WTC11 (cell line): ENCODE measurements at regions not wholly inside any gene's neighbourhood (a gene's known extent, or its start where the extent isn't known, plus 50 kb on each side); places are given as distances from the start of the nearest gene placed in this dataset.

Source experiments
- FOXP1 ChIP-seq: sonication (generic); formaldehyde crosslinking; IDR thresholded peaks from 2 replicates; pipeline ENCODE4 v1.8.0; 2022; ENCODE audit warnings: missing genetic modification reagents, mild to moderate bottlenecking, moderate library complexity, borderline replicate concordance
- TF ChIP-seq, protein P1 (sequence below): fragments of 200-600 bp; IDR thresholded peaks from 2 replicates; pipeline ENCODE4 v1.8.0; 2022; ENCODE audit warnings: antibody characterized with exemption
- TF ChIP-seq, protein P2 (sequence below): sonication (generic); formaldehyde crosslinking; IDR thresholded peaks from 2 replicates; pipeline ENCODE4 v1.8.0; 2022; ENCODE audit warnings: mild to moderate bottlenecking, missing genetic modification reagents
- TF ChIP-seq, protein P3 (sequence below): sonication (generic); formaldehyde crosslinking; conservative IDR thresholded peaks from 2 replicates; pipeline ENCODE4 v1.8.1; 2023; ENCODE audit warnings: mild to moderate bottlenecking, low read depth, missing genetic modification reagents, moderate library complexity

DNA sequence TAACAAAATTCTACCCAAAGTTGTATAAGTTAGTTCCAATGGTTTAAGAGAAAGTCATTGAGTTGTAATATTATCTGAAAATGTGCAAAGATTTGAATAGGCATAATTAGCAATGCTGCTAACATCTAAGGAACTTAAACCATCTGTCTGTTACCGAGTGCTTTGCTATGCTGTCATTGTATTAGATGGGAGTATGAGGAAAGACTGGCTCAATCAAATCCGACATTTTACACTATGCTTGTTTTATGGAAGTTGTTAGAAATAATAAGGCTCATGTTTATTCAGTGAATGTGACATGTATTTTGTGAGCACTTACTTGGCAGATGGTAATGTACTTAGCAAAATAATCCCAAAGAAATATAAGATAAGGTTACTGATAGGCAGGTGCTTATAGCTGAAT is 1715.1 kb downstream of the PCDH7 start:
- TF ChIP-seq FOXP1 (CRISPR knock-in tag): no peak
- TF ChIP-seq, protein P1, sequence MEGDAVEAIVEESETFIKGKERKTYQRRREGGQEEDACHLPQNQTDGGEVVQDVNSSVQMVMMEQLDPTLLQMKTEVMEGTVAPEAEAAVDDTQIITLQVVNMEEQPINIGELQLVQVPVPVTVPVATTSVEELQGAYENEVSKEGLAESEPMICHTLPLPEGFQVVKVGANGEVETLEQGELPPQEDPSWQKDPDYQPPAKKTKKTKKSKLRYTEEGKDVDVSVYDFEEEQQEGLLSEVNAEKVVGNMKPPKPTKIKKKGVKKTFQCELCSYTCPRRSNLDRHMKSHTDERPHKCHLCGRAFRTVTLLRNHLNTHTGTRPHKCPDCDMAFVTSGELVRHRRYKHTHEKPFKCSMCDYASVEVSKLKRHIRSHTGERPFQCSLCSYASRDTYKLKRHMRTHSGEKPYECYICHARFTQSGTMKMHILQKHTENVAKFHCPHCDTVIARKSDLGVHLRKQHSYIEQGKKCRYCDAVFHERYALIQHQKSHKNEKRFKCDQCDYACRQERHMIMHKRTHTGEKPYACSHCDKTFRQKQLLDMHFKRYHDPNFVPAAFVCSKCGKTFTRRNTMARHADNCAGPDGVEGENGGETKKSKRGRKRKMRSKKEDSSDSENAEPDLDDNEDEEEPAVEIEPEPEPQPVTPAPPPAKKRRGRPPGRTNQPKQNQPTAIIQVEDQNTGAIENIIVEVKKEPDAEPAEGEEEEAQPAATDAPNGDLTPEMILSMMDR: no peak
- TF ChIP-seq, protein P2, sequence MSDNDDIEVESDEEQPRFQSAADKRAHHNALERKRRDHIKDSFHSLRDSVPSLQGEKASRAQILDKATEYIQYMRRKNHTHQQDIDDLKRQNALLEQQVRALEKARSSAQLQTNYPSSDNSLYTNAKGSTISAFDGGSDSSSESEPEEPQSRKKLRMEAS (CRISPR knock-in tag): no peak
- TF ChIP-seq, protein P3, sequence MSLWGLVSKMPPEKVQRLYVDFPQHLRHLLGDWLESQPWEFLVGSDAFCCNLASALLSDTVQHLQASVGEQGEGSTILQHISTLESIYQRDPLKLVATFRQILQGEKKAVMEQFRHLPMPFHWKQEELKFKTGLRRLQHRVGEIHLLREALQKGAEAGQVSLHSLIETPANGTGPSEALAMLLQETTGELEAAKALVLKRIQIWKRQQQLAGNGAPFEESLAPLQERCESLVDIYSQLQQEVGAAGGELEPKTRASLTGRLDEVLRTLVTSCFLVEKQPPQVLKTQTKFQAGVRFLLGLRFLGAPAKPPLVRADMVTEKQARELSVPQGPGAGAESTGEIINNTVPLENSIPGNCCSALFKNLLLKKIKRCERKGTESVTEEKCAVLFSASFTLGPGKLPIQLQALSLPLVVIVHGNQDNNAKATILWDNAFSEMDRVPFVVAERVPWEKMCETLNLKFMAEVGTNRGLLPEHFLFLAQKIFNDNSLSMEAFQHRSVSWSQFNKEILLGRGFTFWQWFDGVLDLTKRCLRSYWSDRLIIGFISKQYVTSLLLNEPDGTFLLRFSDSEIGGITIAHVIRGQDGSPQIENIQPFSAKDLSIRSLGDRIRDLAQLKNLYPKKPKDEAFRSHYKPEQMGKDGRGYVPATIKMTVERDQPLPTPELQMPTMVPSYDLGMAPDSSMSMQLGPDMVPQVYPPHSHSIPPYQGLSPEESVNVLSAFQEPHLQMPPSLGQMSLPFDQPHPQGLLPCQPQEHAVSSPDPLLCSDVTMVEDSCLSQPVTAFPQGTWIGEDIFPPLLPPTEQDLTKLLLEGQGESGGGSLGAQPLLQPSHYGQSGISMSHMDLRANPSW (CRISPR knock-in tag): no peak
